SK-N-SH treated with all-trans-retinoic acid at 6 μM for 48 hours (cell line): ENCODE measurements at regions not wholly inside any gene's neighbourhood (a gene's known extent, or its start where the extent isn't known, plus 50 kb on each side); places are given as distances from the start of the nearest gene placed in this dataset.

Experiments used
- BACH2 ChIP-seq: fragments of 250-450 bp; sonication (Bioruptor Pico); IDR thresholded peaks from 2 replicates; pipeline ENCODE4 v1.9.0; 2021; ENCODE audit warnings: mild to moderate bottlenecking, borderline replicate concordance
- OSR1 ChIP-seq: fragments of 250-450 bp; sonication (Bioruptor Pico); IDR thresholded peaks from 2 replicates; pipeline ENCODE4 v1.8.0; 2022; ENCODE audit warnings: moderate library complexity, mild to moderate bottlenecking, inconsistent platforms
- PPARA ChIP-seq: fragments of 250-450 bp; sonication (Bioruptor Pico); IDR thresholded peaks from 2 replicates; pipeline ENCODE4 v1.5.0; 2020; ENCODE audit warnings: mild to moderate bottlenecking, borderline replicate concordance
- RARB ChIP-seq: fragments of 250-450 bp; sonication (Bioruptor Pico); IDR thresholded peaks from 2 replicates; pipeline ENCODE4 v1.8.0; 2021; ENCODE audit warnings: mild to moderate bottlenecking, moderate library complexity
- TCF4 ChIP-seq: fragments of 250-450 bp; sonication (Bioruptor Pico); IDR thresholded peaks from 2 replicates; pipeline ENCODE4 v1.8.0; 2021; ENCODE audit warnings: mild to moderate bottlenecking, moderate library complexity, borderline replicate concordance
- ZFP30 ChIP-seq: fragments of 450-650 bp; formaldehyde crosslinking; IDR thresholded peaks from 2 replicates; pipeline ENCODE4 v1.5.0; 2022; ENCODE audit warnings: mild to moderate bottlenecking, moderate library complexity
- ZNF565 ChIP-seq: fragments of 450-650 bp; formaldehyde crosslinking; conservative IDR thresholded peaks from 2 replicates; pipeline ENCODE4 v1.5.0; 2020; ENCODE audit warnings: low read depth, mild to moderate bottlenecking, moderate library complexity
- TF ChIP-seq, protein P1 (sequence below): fragments of 250-450 bp; sonication (Bioruptor Pico); IDR thresholded peaks from 2 replicates; pipeline ENCODE4 v1.8.0; 2020; ENCODE audit warnings: mild to moderate bottlenecking, moderate library complexity, borderline replicate concordance

DNA sequence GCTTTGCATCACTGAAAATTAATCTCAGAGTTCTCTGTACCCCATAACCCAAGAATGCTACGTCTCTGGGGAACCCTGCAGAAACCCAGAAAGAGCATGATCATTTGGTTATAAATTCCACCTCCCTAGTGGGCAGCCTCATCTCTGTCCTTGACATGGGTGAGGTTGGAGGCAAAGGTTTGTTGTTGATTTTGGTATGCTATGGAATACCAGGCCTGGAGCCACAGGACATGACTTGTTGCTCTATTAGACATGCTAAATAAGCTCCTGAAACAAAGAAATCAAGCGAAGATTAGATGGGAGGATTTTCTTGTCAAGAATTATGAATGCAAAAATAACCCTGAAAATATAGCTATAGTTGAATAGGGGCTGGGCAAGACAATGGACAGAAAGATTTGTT is 197.4 kb upstream of the CAMK1G start:
- TF ChIP-seq TCF4 (CRISPR knock-in tag) (no peak), BACH2 (CRISPR knock-in tag) (no peak), PPARA (CRISPR knock-in tag) (no peak), OSR1 (CRISPR knock-in tag) (no peak), ZNF565 (CRISPR knock-in tag) (no peak), RARB (CRISPR knock-in tag) (no peak), ZFP30 (CRISPR knock-in tag) (no peak)
- TF ChIP-seq, protein P1, sequence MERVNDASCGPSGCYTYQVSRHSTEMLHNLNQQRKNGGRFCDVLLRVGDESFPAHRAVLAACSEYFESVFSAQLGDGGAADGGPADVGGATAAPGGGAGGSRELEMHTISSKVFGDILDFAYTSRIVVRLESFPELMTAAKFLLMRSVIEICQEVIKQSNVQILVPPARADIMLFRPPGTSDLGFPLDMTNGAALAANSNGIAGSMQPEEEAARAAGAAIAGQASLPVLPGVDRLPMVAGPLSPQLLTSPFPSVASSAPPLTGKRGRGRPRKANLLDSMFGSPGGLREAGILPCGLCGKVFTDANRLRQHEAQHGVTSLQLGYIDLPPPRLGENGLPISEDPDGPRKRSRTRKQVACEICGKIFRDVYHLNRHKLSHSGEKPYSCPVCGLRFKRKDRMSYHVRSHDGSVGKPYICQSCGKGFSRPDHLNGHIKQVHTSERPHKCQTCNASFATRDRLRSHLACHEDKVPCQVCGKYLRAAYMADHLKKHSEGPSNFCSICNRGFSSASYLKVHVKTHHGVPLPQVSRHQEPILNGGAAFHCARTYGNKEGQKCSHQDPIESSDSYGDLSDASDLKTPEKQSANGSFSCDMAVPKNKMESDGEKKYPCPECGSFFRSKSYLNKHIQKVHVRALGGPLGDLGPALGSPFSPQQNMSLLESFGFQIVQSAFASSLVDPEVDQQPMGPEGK, result no peak
